GM13977 (cell line): ENCODE measurements at regions not wholly inside any gene's neighbourhood (a gene's known extent, or its start where the extent isn't known, plus 50 kb on each side); places are given as distances from the start of the nearest gene placed in this dataset.

Experiments used
- DNase-seq: peaks from one replicate; pipeline ENCODE4 v3.0.0; 2012; ENCODE audit warnings: low spot score
- in situ Hi-C: fragments of 300-500 bp; cut with MboI; formaldehyde crosslinking; loops from one replicate; pipeline ENCODE4 v1.12.0; 2022; ENCODE audit warnings: low sequenced_read_pairs, low pct_unique_long_range_greater_than_20kb, mixed read lengths, inconsistent platforms; ENCODE audit not compliant: unreplicated experiment
- TF ChIP-seq, protein P1 (sequence below): IDR thresholded peaks from 2 replicates; pipeline ENCODE4 v1.5.1; 2012; ENCODE audit warnings: mild to moderate bottlenecking, control low read depth; ENCODE audit not compliant: insufficient read depth; ENCODE audit errors: extremely low read depth, missing control alignments

DNA sequence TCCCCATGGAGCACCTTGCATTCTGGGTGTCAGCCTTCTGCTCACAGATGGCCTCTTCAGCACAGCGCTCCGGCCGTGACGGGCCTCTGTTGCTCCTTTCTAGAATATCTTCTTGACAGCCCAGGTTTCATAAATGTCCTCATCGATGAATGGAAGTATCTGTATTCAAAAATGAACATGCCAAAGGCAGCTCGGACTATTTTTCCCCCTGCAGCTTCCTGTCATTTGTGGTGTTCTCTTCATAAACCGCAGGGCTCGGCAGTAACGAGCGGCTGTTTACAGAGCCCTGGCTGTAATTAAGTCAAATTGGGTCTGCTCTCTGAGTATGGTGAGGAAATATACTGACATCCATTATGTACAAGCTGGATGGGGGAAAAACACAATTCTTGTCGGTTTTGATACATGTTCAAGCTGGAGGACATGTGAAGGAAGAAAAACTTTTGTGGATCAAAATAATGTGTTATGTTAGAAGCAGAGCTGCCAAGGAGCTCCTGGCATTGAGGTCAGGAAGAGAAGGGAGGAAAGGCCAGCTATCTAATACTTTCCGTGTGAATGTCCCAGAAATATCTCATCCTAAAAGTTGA lies 154.1 kb upstream of the CD180 start:
- DNase-seq, result no peak
- in situ Hi-C loops, result no loop called here
- TF ChIP-seq, protein P1, sequence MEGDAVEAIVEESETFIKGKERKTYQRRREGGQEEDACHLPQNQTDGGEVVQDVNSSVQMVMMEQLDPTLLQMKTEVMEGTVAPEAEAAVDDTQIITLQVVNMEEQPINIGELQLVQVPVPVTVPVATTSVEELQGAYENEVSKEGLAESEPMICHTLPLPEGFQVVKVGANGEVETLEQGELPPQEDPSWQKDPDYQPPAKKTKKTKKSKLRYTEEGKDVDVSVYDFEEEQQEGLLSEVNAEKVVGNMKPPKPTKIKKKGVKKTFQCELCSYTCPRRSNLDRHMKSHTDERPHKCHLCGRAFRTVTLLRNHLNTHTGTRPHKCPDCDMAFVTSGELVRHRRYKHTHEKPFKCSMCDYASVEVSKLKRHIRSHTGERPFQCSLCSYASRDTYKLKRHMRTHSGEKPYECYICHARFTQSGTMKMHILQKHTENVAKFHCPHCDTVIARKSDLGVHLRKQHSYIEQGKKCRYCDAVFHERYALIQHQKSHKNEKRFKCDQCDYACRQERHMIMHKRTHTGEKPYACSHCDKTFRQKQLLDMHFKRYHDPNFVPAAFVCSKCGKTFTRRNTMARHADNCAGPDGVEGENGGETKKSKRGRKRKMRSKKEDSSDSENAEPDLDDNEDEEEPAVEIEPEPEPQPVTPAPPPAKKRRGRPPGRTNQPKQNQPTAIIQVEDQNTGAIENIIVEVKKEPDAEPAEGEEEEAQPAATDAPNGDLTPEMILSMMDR, result no peak

DNA sequence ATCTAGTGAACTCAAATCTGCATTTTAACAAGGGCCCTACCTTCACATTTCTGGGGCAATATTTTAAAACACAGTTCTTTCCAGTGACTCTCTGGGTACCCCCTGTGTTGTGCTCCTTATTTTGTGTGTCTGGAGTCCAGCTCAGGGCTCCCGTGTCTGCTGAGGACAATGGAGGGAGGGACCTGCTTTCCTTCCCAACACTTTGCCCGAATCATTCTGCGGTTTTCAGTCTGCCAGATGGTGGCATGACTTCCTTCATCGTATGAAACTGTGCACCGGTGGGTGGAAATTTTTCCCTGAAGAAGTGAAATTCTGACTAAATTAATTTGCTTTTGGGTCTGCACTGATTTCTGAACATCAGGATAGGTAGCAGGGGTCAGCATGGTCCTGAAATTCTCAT lies 153.6 kb upstream of the CD180 start:
- in situ Hi-C loops, result no loop called here
- no peak for DNase-seq

DNA sequence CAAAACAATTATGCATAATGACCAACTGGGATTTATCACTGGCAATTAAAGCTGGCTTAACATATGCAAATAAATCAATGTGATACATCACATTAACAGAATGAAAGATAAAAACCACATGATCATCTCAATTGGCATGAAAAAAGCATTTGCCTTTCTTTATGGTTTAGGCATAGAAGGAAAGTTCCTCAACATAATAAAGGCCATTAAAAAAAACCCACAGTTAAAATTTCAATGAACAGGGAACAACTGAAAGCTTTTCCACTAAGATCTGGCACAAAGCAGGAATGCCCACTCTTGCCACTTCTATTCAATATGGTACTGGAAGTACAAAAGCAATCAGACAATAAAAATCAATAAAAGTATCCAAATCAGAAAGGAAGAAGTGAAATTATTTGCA lies 151.2 kb upstream of the CD180 start:
- TF ChIP-seq, protein P1, result no peak
- in situ Hi-C loops, result no loop called here
- no peak for DNase-seq

More for the DNA sequence above, 153.6 kb upstream of the CD180 start:
- TF ChIP-seq, protein P1, result no peak

DNA sequence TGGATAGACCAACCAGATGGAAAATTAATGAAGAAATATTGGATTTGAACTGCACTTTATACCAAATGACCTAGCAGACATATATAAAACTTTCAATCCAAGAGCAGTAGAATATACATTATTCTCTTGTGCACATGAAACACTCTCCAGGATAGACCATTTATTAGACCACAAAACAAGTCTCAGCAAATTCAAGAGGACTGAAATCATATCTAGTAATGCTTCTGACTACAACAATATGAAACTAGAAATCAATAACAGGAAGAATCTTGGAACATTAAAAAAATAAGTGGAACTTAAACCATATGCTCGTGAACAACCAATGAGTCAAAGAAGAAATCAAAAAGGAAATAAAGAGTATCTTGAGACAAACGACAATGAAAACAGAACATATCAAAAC lies 150.0 kb upstream of the CD180 start:
- no peak for DNase-seq
- in situ Hi-C loops, result no loop called here
- TF ChIP-seq, protein P1, result no peak

DNA sequence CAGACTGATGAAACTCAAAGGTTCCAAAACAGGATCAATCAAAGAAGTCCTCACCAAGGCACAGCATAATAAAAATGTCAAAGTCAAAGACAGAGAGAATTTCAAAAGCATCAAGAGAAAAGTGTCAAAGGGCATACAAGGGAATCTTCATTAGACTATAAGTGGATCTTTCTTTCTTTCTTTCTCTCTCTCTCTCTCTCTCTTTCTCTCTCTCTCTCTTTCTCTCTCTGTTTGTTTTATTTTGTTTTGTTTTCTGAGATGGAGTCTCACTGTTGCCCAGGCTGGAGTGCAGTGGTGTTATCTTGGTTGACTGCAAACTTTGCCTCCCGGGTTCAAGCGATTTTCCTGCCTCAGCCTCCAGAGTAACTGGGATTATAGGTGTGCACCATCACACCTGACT lies 148.3 kb upstream of the CD180 start:
- in situ Hi-C loops, result no loop called here
- no peak for DNase-seq
- TF ChIP-seq, protein P1, result no peak

GRCh38 chr5:67343835-67344234 lies 147.2 kb upstream of the CD180 start:
- DNase-seq, result no peak
- in situ Hi-C loops, result no loop called here
- TF ChIP-seq, protein P1, result no peak

GRCh38 chr5:67341478-67341877 lies 144.9 kb upstream of the CD180 start:
- no peak for DNase-seq
- in situ Hi-C loops, result no loop called here
- TF ChIP-seq, protein P1, result no peak
